ENCODE measurements at regions not wholly inside any gene's neighbourhood (a gene's known extent, or its start where the extent isn't known, plus 50 kb on each side); places are given as distances from the start of the nearest gene placed in this dataset.

DNA sequence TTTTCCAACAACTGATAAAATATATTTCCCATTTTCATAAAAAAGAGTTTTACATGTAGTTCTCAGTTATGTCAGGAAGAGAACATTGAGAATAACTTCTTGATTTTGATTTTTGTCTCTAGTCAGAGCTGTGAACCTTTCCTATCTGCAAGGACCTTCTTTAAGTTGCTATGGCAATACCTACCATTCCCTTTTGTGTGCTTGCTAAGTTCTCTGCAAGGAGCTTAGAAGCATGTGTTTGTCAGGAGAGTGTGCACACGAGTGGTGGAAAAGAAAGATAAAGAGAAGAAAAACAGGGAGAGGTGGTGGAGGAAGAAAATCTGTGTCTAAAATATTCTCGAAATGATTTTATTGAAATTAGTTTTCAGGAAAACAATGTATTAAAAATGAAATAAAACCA, 140.3 kb upstream of the SLC8A1 start:
- no peak for DNase-seq
- Mint-ChIP-seq H3K27me3 (ENCODE audit: insufficient read depth) (no peaks in the 10 kb centered on the region; the same call in 1 of the 2 replicates), H3K27ac (no peak overlapping the region), H3K36me3 (ENCODE audit: low read depth) (no peaks in the 10 kb centered on the region), H3K4me1 (ENCODE audit: low read depth) (peaks cover 5% of the 10 kb centered on the region; the same call in 1 of the 2 replicates), H3K9me3 (no peaks in the 10 kb centered on the region), H3K4me3 (no peak overlapping the region)
- TF ChIP-seq, protein P1, sequence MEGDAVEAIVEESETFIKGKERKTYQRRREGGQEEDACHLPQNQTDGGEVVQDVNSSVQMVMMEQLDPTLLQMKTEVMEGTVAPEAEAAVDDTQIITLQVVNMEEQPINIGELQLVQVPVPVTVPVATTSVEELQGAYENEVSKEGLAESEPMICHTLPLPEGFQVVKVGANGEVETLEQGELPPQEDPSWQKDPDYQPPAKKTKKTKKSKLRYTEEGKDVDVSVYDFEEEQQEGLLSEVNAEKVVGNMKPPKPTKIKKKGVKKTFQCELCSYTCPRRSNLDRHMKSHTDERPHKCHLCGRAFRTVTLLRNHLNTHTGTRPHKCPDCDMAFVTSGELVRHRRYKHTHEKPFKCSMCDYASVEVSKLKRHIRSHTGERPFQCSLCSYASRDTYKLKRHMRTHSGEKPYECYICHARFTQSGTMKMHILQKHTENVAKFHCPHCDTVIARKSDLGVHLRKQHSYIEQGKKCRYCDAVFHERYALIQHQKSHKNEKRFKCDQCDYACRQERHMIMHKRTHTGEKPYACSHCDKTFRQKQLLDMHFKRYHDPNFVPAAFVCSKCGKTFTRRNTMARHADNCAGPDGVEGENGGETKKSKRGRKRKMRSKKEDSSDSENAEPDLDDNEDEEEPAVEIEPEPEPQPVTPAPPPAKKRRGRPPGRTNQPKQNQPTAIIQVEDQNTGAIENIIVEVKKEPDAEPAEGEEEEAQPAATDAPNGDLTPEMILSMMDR (IDR thresholded peaks at IDR 0.05), result no peak

GRCh38 chr2:40606862-40607261, 155.0 kb upstream of the SLC8A1 start:
- no peak overlapping the region for H3K27ac Mint-ChIP-seq
- no peak overlapping the region for H3K4me3 Mint-ChIP-seq
- TF ChIP-seq, protein P1 (IDR thresholded peaks at IDR 0.05), result no peak
- DNase-seq, result no peak
- H3K36me3 Mint-ChIP-seq (ENCODE audit: low read depth), result no peaks in the 10 kb centered on the region
- H3K4me1 Mint-ChIP-seq (ENCODE audit: low read depth), result peaks cover 12% of the 10 kb centered on the region; the same call in 1 of the 2 replicates
- H3K9me3 Mint-ChIP-seq, result no peaks in the 10 kb centered on the region
- no peaks in the 10 kb centered on the region; the same call in 1 of the 2 replicates for H3K27me3 Mint-ChIP-seq (ENCODE audit: insufficient read depth)

- H3K9me3 Mint-ChIP-seq, result no peaks in the 10 kb centered on the region
- no peak for DNase-seq
These were observed 159.3 kb upstream of the SLC8A1 start for GRCh38 chr2:40611196-40611595.

DNA sequence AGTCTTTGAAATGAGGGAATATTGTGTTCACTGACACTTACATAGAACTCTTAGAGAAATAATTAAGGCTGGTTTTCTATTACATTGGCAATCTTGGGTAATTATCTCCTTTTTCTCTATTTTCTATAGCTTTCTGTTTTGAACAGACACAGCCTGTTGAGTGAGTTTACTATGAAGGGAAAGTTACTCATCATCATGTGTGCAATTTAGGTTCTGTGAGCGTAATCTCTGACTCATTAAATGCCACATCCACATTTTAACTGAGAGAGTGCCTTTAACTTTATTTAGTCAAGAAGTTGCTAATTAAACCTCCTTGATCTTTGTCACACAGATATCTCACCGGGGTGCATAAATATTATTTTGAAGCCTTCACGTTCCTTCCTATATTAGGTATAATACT, 174.0 kb upstream of the SLC8A1 start:
- H3K36me3 Mint-ChIP-seq (ENCODE audit: low read depth), result no peaks in the 10 kb centered on the region
- no peaks in the 10 kb centered on the region for H3K9me3 Mint-ChIP-seq
- H3K4me1 Mint-ChIP-seq (ENCODE audit: low read depth), result peaks cover 18% of the 10 kb centered on the region
- peak overlapping the region; percentile 83 for H3K27ac Mint-ChIP-seq
- TF ChIP-seq, protein P1 (IDR thresholded peaks at IDR 0.05), result no peak
- H3K27me3 Mint-ChIP-seq (ENCODE audit: insufficient read depth), result no peaks in the 10 kb centered on the region
- peak overlapping the region; percentile 10; the same call in 1 of the 2 replicates for H3K4me3 Mint-ChIP-seq
- DNase-seq, result peak; percentile 73

More at GRCh38 chr2:40611196-40611595, 159.3 kb upstream of the SLC8A1 start:
- Mint-ChIP-seq H3K4me3 (no peak overlapping the region), H3K27ac (no peak overlapping the region), H3K27me3 (ENCODE audit: insufficient read depth) (no peaks in the 10 kb centered on the region; the same call in 1 of the 2 replicates), H3K4me1 (ENCODE audit: low read depth) (peaks cover 11% of the 10 kb centered on the region; the same call in 1 of the 2 replicates), H3K36me3 (ENCODE audit: low read depth) (no peaks in the 10 kb centered on the region)
- TF ChIP-seq, protein P1 (IDR thresholded peaks at IDR 0.05), result no peak

DNA sequence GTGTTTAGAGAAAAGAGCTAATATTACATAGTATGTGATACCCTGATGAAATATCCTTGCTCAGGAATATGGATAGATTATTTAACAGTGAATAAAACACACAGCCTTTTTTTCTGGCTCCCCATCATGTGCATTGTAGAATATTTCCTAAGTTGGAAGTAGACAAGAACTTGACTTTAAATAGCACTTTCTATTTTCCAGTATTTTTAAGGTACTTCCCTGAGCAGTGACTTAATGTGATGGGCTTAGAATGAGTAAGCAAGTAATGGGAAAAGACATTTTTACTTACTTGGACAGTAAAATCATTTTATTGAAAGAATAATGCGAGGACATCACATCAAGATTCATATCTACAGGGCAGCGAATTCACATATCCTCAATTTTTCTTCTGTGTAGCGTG, 176.7 kb upstream of the SLC8A1 start:
- Mint-ChIP-seq H3K4me3 (no peak overlapping the region), H3K4me1 (ENCODE audit: low read depth) (peaks cover 18% of the 10 kb centered on the region), H3K36me3 (ENCODE audit: low read depth) (no peaks in the 10 kb centered on the region), H3K27ac (no peak overlapping the region), H3K27me3 (ENCODE audit: insufficient read depth) (no peaks in the 10 kb centered on the region), H3K9me3 (no peaks in the 10 kb centered on the region)
- TF ChIP-seq, protein P1 (IDR thresholded peaks at IDR 0.05), result no peak
- no peak for DNase-seq

All from HFFc6 (cell line).